Thoracic aorta (tissue), 2 donors: ENCODE measurements at regions not wholly inside any gene's neighbourhood (a gene's known extent, or its start where the extent isn't known, plus 50 kb on each side); places are given as distances from the start of the nearest gene placed in this dataset.

Experiments
- ATAC-seq: fragments of 150-250 bp; one replicate; pipeline ENCODE4 v1.8.0; 2017; ENCODE audit warnings: low read depth; ENCODE audit not compliant: insufficient number of reproducible peaks, low FRiP score
- DNase-seq: peaks from one replicate; pipeline ENCODE4 v3.0.0-alpha.2; 2020; ENCODE audit warnings: low spot score
- H3K27ac ChIP-seq, 2 donors: fragments of 200-600 bp; sonication (generic); 1 replicate in 1 of 2; 2 replicates in 1 of 2; pipeline ENCODE4 v1.5.1; 2016; ENCODE audit warnings: mild to moderate bottlenecking in 2 of 2, moderate library complexity in 2 of 2
- H3K27me3 ChIP-seq: fragments of 200-600 bp; sonication (generic); replicated peaks from 2 replicates; pipeline ENCODE4 v1.6.0; 2016; ENCODE audit warnings: mild to moderate bottlenecking; ENCODE audit not compliant: insufficient read depth
- H3K36me3 ChIP-seq: fragments of 200-600 bp; sonication (generic); one replicate; pipeline ENCODE4 v1.5.1; 2016
- H3K4me1 ChIP-seq, 2 donors: fragments of 200-600 bp; sonication (generic); 1 replicate in 1 of 2; 2 replicates in 1 of 2; pipeline versions ENCODE4 v1.5.1 to v1.6.0; 2016; ENCODE audit warnings: low read depth in 2 of 2, mild to moderate bottlenecking in 1 of 2; ENCODE audit not compliant: control insufficient read depth in 1 of 2
- H3K4me3 ChIP-seq: fragments of 200-600 bp; sonication (generic); 2 replicates; pipeline ENCODE4 v1.5.1; 2016; ENCODE audit warnings: mild to moderate bottlenecking
- H3K9me3 ChIP-seq: fragments of 200-600 bp; sonication (generic); 2 replicates; pipeline ENCODE4 v1.5.1; 2016
- CTCF ChIP-seq: fragments of 200-600 bp; sonication (generic); IDR thresholded peaks from one replicate; pipeline ENCODE4 v1.5.1; 2019; ENCODE audit warnings: antibody characterized with exemption

- H3K9me3 ChIP-seq = no peaks in the 10 kb centered on the region
- no peaks in the 10 kb centered on the region for H3K4me1 ChIP-seq
- no peak overlapping the region for H3K4me3 ChIP-seq
- H3K36me3 ChIP-seq = no peaks in the 10 kb centered on the region
- no peaks in the 10 kb centered on the region for H3K27me3 ChIP-seq
- H3K27ac ChIP-seq = no peak overlapping the region
- TF ChIP-seq CTCF = no peak
- DNase-seq (no peak), ATAC-seq (no peak)
Observed at GRCh38 chr6:164427728-164428402, 881.5 kb downstream of the C6orf118 start.

GRCh38 chr6:164424489-164424888, 884.9 kb downstream of the C6orf118 start:
- no peak for ATAC-seq
- Histone ChIP-seq H3K27me3 (no peaks in the 10 kb centered on the region), H3K27ac (no peak overlapping the region), H3K4me1 (no peaks in the 10 kb centered on the region), H3K9me3 (no peaks in the 10 kb centered on the region), H3K36me3 (no peaks in the 10 kb centered on the region), H3K4me3 (no peak overlapping the region)
- DNase-seq = no peak
- TF ChIP-seq CTCF = no peak

- DNase-seq = no peak
Observed at GRCh38 chr6:164419099-164419498, 890.3 kb downstream of the C6orf118 start.

GRCh38 chr6:164418262-164418588, 891.2 kb downstream of the C6orf118 start:
- no peak overlapping the region for H3K27ac ChIP-seq
- H3K9me3 ChIP-seq = no peaks in the 10 kb centered on the region
- no peaks in the 10 kb centered on the region for H3K27me3 ChIP-seq
- no peaks in the 10 kb centered on the region for H3K36me3 ChIP-seq
- H3K4me3 ChIP-seq = no peak overlapping the region
- DNase-seq = no peak
- H3K4me1 ChIP-seq = no peaks in the 10 kb centered on the region
- TF ChIP-seq CTCF = no peak
- ATAC-seq = no peak

More at GRCh38 chr6:164419099-164419498, 890.3 kb downstream of the C6orf118 start:
- no peaks in the 10 kb centered on the region for H3K27me3 ChIP-seq
- H3K27ac ChIP-seq = no peak overlapping the region
- no peaks in the 10 kb centered on the region for H3K4me1 ChIP-seq
- no peaks in the 10 kb centered on the region for H3K9me3 ChIP-seq
- H3K4me3 ChIP-seq = no peak overlapping the region
- no peaks in the 10 kb centered on the region for H3K36me3 ChIP-seq
- no peak for TF ChIP-seq CTCF
- no peak for ATAC-seq

- TF ChIP-seq CTCF = no peak
- no peak for ATAC-seq
- DNase-seq = no peak
Observed at GRCh38 chr6:164417537-164418261, 891.7 kb downstream of the C6orf118 start.

More at GRCh38 chr6:164417537-164418261, 891.7 kb downstream of the C6orf118 start:
- Histone ChIP-seq H3K27ac (no peak overlapping the region), H3K27me3 (no peaks in the 10 kb centered on the region), H3K9me3 (no peaks in the 10 kb centered on the region), H3K4me1 (no peaks in the 10 kb centered on the region), H3K36me3 (no peaks in the 10 kb centered on the region), H3K4me3 (no peak overlapping the region)
